ENCODE measurements at regions not wholly inside any gene's neighbourhood (a gene's known extent, or its start where the extent isn't known, plus 50 kb on each side); places are given as distances from the start of the nearest gene placed in this dataset.
"Not testable (repeated sequence)": the region's sequence is repeated elsewhere in the genome, so short reads cannot be mapped to it uniquely, and the experiment has no call there.

GRCh38 chr22:22789233-22789921 is 98.2 kb upstream of the IGLL5 start:
- H3K4me2 ChIP-seq: no peak overlapping the region

GRCh38 chr22:22789922-22790845 is 97.4 kb upstream of the IGLL5 start:
- WGBS (ENCODE audit: low lambda C conversion rate, missing lambda C conversion rate): 88% methylated on average over 6 of the region's 6 CpGs
- Histone ChIP-seq H2AFZ (no peak overlapping the region), H3K9me2 (replicated peaks; ENCODE audit: insufficient read depth) (no peaks in the 10 kb centered on the region), H3K27ac (no peak overlapping the region), H3K4me1 (ENCODE audit: insufficient read depth) (peaks cover 16% of the 10 kb centered on the region), H3K4me3 (no peak overlapping the region), H4K20me1 (ENCODE audit: insufficient read depth, poor library complexity, severe bottlenecking) (no peaks in the 10 kb centered on the region), H3K36me3 (replicated peaks; ENCODE audit: insufficient read depth, low read depth) (no peaks in the 10 kb centered on the region), H3K9me3 (ENCODE audit: low read depth) (no peaks in the 10 kb centered on the region), H3K79me2 (no peaks in the 10 kb centered on the region), H3K27me3 (no peaks in the 10 kb centered on the region), H3K4me2 (no peak overlapping the region)
- DNase-seq (ENCODE audit: low spot score): no peak
- TF ChIP-seq CTCF (IDR thresholded peaks at IDR 0.05; ENCODE audit: poor library complexity) (no peak), EZH2phosphoT487 (IDR thresholded peaks at IDR 0.05; ENCODE audit: low read depth, severe bottlenecking, unreplicated experiment) (no peak), EZH2 (IDR thresholded peaks at IDR 0.05; ENCODE audit: borderline replicate concordance) (no peak)

More at GRCh38 chr22:22789233-22789921, 98.2 kb upstream of the IGLL5 start:
- Histone ChIP-seq H3K79me2 (no peaks in the 10 kb centered on the region), H3K9me2 (replicated peaks; ENCODE audit: insufficient read depth) (no peaks in the 10 kb centered on the region), H2AFZ (no peak overlapping the region), H3K4me3 (no peak overlapping the region), H3K9me3 (ENCODE audit: low read depth) (no peaks in the 10 kb centered on the region), H3K36me3 (replicated peaks; ENCODE audit: insufficient read depth, low read depth) (no peaks in the 10 kb centered on the region), H3K4me1 (ENCODE audit: insufficient read depth) (peaks cover 19% of the 10 kb centered on the region), H4K20me1 (ENCODE audit: insufficient read depth, poor library complexity, severe bottlenecking) (no peaks in the 10 kb centered on the region), H3K27me3 (no peaks in the 10 kb centered on the region), H3K27ac (no peak overlapping the region)
- DNase-seq (ENCODE audit: low spot score): no peak
- WGBS (ENCODE audit: low lambda C conversion rate, missing lambda C conversion rate): 74% methylated on average over 2 of the region's 2 CpGs
- no peak for TF ChIP-seq EZH2 (IDR thresholded peaks at IDR 0.05; ENCODE audit: borderline replicate concordance)
- no peak for TF ChIP-seq CTCF (IDR thresholded peaks at IDR 0.05; ENCODE audit: poor library complexity)
- no peak for TF ChIP-seq EZH2phosphoT487 (IDR thresholded peaks at IDR 0.05; ENCODE audit: low read depth, severe bottlenecking, unreplicated experiment)

- no peak for TF ChIP-seq EZH2phosphoT487 (IDR thresholded peaks at IDR 0.05; ENCODE audit: low read depth, severe bottlenecking, unreplicated experiment)
- TF ChIP-seq CTCF (IDR thresholded peaks at IDR 0.05; ENCODE audit: poor library complexity): no peak
- no peak for TF ChIP-seq EZH2 (IDR thresholded peaks at IDR 0.05; ENCODE audit: borderline replicate concordance)
- Histone ChIP-seq H4K20me1 (ENCODE audit: insufficient read depth, poor library complexity, severe bottlenecking) (no peaks in the 10 kb centered on the region), H3K4me1 (ENCODE audit: insufficient read depth) (peaks cover 5% of the 10 kb centered on the region), H3K36me3 (replicated peaks; ENCODE audit: insufficient read depth, low read depth) (no peaks in the 10 kb centered on the region), H3K27me3 (no peaks in the 10 kb centered on the region), H3K27ac (no peak overlapping the region), H3K9me3 (ENCODE audit: low read depth) (no peaks in the 10 kb centered on the region), H3K9me2 (replicated peaks; ENCODE audit: insufficient read depth) (no peaks in the 10 kb centered on the region), H3K79me2 (no peaks in the 10 kb centered on the region), H3K4me2 (no peak overlapping the region), H3K4me3 (no peak overlapping the region), H2AFZ (no peak overlapping the region)
- no peak for DNase-seq (ENCODE audit: low spot score)
- 64% methylated on average over 10 of the region's 10 CpGs for WGBS (ENCODE audit: low lambda C conversion rate, missing lambda C conversion rate)
Observed at GRCh38 chr22:22791438-22792181, 96.0 kb upstream of the IGLL5 start.

GRCh38 chr22:22792205-22792786 is 95.3 kb upstream of the IGLL5 start:
- not testable (repeated sequence) for H3K27me3 ChIP-seq; H3K9me2 ChIP-seq (replicated peaks; ENCODE audit: insufficient read depth); H4K20me1 ChIP-seq (ENCODE audit: insufficient read depth, poor library complexity, severe bottlenecking); DNase-seq (ENCODE audit: low spot score); H3K4me1 ChIP-seq (ENCODE audit: insufficient read depth); H3K79me2 ChIP-seq; H3K4me2 ChIP-seq; H3K9me3 ChIP-seq (ENCODE audit: low read depth); H3K36me3 ChIP-seq (replicated peaks; ENCODE audit: insufficient read depth, low read depth); H3K27ac ChIP-seq; H2AFZ ChIP-seq; H3K4me3 ChIP-seq
- WGBS (ENCODE audit: low lambda C conversion rate, missing lambda C conversion rate): 88% methylated on average over 4 of the region's 4 CpGs

- not testable (repeated sequence) for H4K20me1 ChIP-seq (ENCODE audit: insufficient read depth, poor library complexity, severe bottlenecking); H3K9me3 ChIP-seq (ENCODE audit: low read depth); H3K27me3 ChIP-seq; H3K79me2 ChIP-seq; DNase-seq (ENCODE audit: low spot score); H2AFZ ChIP-seq; H3K4me1 ChIP-seq (ENCODE audit: insufficient read depth); H3K9me2 ChIP-seq (replicated peaks; ENCODE audit: insufficient read depth); H3K36me3 ChIP-seq (replicated peaks; ENCODE audit: insufficient read depth, low read depth); H3K4me2 ChIP-seq; H3K4me3 ChIP-seq; H3K27ac ChIP-seq
- WGBS (ENCODE audit: low lambda C conversion rate, missing lambda C conversion rate): 94% methylated on average over 2 of the region's 2 CpGs
Observed at GRCh38 chr22:22795639-22796038, 92.0 kb upstream of the IGLL5 start.

Data from hepatocyte (in vitro differentiated cells).